K562 (cell line): ENCODE measurements at regions not wholly inside any gene's neighbourhood (a gene's known extent, or its start where the extent isn't known, plus 50 kb on each side); places are given as distances from the start of the nearest gene placed in this dataset.

ENCODE experiments used
- CHD1 ChIP-seq: fragments of 200-600 bp; sonication (generic); IDR thresholded peaks from one replicate; pipeline ENCODE4 v1.6.1; 2012; ENCODE audit warnings: mild to moderate bottlenecking, moderate library complexity, low read length, inconsistent platforms
- COPS2 ChIP-seq: fragments of 450-650 bp; conservative IDR thresholded peaks from 2 replicates; pipeline ENCODE4 v1.6.1; 2016; ENCODE audit warnings: mild to moderate bottlenecking, moderate library complexity
- ELF2 ChIP-seq: fragments of 250-450 bp; sonication (Bioruptor Pico); IDR thresholded peaks from 2 replicates; pipeline ENCODE4 v1.5.0; 2021; ENCODE audit warnings: mild to moderate bottlenecking
- TF ChIP-seq, protein P1 (sequence below): fragments of 450-650 bp; formaldehyde crosslinking; IDR thresholded peaks from 2 replicates; pipeline ENCODE4 v1.4.0; 2020; ENCODE audit warnings: mild to moderate bottlenecking, moderate library complexity
- TF ChIP-seq, protein P2 (sequence below): sonication (generic); formaldehyde crosslinking; IDR thresholded peaks from 2 replicates; pipeline ENCODE4 v1.8.0; 2022; ENCODE audit warnings: mild to moderate bottlenecking, missing genetic modification reagents
- TF ChIP-seq, protein P3 (sequence below): fragments of 250-450 bp; sonication (Bioruptor Pico); IDR thresholded peaks from 2 replicates; pipeline ENCODE4 v1.8.0; 2021; ENCODE audit warnings: borderline replicate concordance, mild to moderate bottlenecking, moderate library complexity; ENCODE audit not compliant: poor library complexity, severe bottlenecking
- TF ChIP-seq, protein P4 (sequence below), 2 experiments: IDR thresholded peaks in 1 of 2; conservative IDR thresholded peaks in 1 of 2; 2 replicates each; pipeline ENCODE4 v1.6.1; 2016; ENCODE audit warnings: low read depth in 2 of 2, mild to moderate bottlenecking in 1 of 2, missing compliant biosample characterization in 1 of 2, missing genetic modification characterization in 1 of 2, moderate library complexity in 1 of 2

GRCh38 chr7:82595176-82595575, 151.6 kb upstream of the CACNA2D1 start (continued):
- TF ChIP-seq, protein P1, sequence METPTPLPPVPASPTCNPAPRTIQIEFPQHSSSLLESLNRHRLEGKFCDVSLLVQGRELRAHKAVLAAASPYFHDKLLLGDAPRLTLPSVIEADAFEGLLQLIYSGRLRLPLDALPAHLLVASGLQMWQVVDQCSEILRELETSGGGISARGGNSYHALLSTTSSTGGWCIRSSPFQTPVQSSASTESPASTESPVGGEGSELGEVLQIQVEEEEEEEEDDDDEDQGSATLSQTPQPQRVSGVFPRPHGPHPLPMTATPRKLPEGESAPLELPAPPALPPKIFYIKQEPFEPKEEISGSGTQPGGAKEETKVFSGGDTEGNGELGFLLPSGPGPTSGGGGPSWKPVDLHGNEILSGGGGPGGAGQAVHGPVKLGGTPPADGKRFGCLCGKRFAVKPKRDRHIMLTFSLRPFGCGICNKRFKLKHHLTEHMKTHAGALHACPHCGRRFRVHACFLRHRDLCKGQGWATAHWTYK (CRISPR knock-in tag) = no peak
- no peak for TF ChIP-seq ELF2
- TF ChIP-seq COPS2 = no peak
- TF ChIP-seq, protein P2, sequence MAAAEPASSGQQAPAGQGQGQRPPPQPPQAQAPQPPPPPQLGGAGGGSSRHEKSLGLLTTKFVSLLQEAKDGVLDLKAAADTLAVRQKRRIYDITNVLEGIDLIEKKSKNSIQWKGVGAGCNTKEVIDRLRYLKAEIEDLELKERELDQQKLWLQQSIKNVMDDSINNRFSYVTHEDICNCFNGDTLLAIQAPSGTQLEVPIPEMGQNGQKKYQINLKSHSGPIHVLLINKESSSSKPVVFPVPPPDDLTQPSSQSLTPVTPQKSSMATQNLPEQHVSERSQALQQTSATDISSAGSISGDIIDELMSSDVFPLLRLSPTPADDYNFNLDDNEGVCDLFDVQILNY = no peak
- TF ChIP-seq, protein P3, sequence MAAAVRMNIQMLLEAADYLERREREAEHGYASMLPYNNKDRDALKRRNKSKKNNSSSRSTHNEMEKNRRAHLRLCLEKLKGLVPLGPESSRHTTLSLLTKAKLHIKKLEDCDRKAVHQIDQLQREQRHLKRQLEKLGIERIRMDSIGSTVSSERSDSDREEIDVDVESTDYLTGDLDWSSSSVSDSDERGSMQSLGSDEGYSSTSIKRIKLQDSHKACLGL (CRISPR knock-in tag) = no peak
- TF ChIP-seq CHD1 = no peak
- TF ChIP-seq, protein P4, sequence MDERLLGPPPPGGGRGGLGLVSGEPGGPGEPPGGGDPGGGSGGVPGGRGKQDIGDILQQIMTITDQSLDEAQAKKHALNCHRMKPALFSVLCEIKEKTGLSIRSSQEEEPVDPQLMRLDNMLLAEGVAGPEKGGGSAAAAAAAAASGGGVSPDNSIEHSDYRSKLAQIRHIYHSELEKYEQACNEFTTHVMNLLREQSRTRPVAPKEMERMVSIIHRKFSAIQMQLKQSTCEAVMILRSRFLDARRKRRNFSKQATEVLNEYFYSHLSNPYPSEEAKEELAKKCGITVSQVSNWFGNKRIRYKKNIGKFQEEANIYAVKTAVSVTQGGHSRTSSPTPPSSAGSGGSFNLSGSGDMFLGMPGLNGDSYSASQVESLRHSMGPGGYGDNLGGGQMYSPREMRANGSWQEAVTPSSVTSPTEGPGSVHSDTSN (CRISPR knock-in tag; IDR thresholded peaks at IDR 0.05; ENCODE audit: low read depth) = no peak
- TF ChIP-seq, protein P4 (tag; conservative IDR thresholded peaks at IDR 0.05; ENCODE audit: low read depth) = no peak
- TF ChIP-seq, all 486 proteins: peak for 0
